GM23338 (cell line): ENCODE measurements at regions not wholly inside any gene's neighbourhood (a gene's known extent, or its start where the extent isn't known, plus 50 kb on each side); places are given as distances from the start of the nearest gene placed in this dataset.

ENCODE experiments used
- CREB1 ChIP-seq: fragments of 250-450 bp; sonication (Bioruptor Pico); IDR thresholded peaks from 2 replicates; pipeline ENCODE4 v1.5.0; 2020; ENCODE audit warnings: low read depth, mild to moderate bottlenecking, moderate library complexity
- ETS1 ChIP-seq: IDR thresholded peaks from 2 replicates; pipeline ENCODE4 v1.6.1; 2016; ENCODE audit warnings: antibody characterized with exemption
- EZH2 ChIP-seq: fragments of 200-600 bp; sonication (generic); IDR thresholded peaks from one replicate; pipeline ENCODE4 v1.8.0; 2017; ENCODE audit warnings: antibody characterized with exemption, mild to moderate bottlenecking, low read depth; ENCODE audit not compliant: unreplicated experiment
- EZH2phosphoT487 ChIP-seq: fragments of 200-600 bp; sonication (generic); IDR thresholded peaks from one replicate; pipeline ENCODE4 v1.8.1; 2018; ENCODE audit warnings: antibody characterized with exemption; ENCODE audit not compliant: unreplicated experiment
- JUNB ChIP-seq: IDR thresholded peaks from one replicate; pipeline ENCODE4 v1.6.1; 2016; ENCODE audit warnings: antibody characterized with exemption; ENCODE audit not compliant: unreplicated experiment
- NANOG ChIP-seq: IDR thresholded peaks from 2 replicates; pipeline ENCODE4 v1.6.1; 2016; ENCODE audit warnings: antibody characterized with exemption, borderline replicate concordance
- POLR2AphosphoS5 ChIP-seq: IDR thresholded peaks from 2 replicates; pipeline ENCODE4 v1.6.1; 2016; ENCODE audit warnings: antibody characterized with exemption, low read depth
- REST ChIP-seq: IDR thresholded peaks from one replicate; pipeline ENCODE4 v1.6.1; 2018; ENCODE audit warnings: antibody characterized with exemption; ENCODE audit not compliant: unreplicated experiment
- STAT1 ChIP-seq: IDR thresholded peaks from one replicate; pipeline ENCODE4 v1.6.1; 2016; ENCODE audit warnings: antibody characterized with exemption; ENCODE audit not compliant: unreplicated experiment
- ZNF114 ChIP-seq: fragments of 250-450 bp; sonication (Bioruptor Pico); IDR thresholded peaks from 2 replicates; pipeline ENCODE4 v1.5.0; 2020; ENCODE audit warnings: mild to moderate bottlenecking, moderate library complexity
- ZNF331 ChIP-seq: fragments of 250-450 bp; sonication (Bioruptor Pico); IDR thresholded peaks from 2 replicates; pipeline ENCODE4 v1.5.0; 2020; ENCODE audit warnings: low read depth, mild to moderate bottlenecking, moderate library complexity
- ZNF462 ChIP-seq: fragments of 250-450 bp; sonication (Bioruptor Pico); IDR thresholded peaks from 2 replicates; pipeline ENCODE4 v1.5.0; 2020; ENCODE audit warnings: mild to moderate bottlenecking, moderate library complexity
- TF ChIP-seq, protein P1 (sequence below), 2 experiments: fragments of 200-600 bp in 1 of 2; sonication (generic) in 1 of 2; conservative IDR thresholded peaks; 2 replicates each; pipeline versions ENCODE4 v1.5.1 to v1.6.1; 2016 to 2017; ENCODE audit warnings: antibody characterized with exemption in 2 of 2, low read depth in 2 of 2, mild to moderate bottlenecking in 2 of 2, moderate library complexity in 1 of 2

- TF ChIP-seq EZH2phosphoT487 (no peak), POLR2AphosphoS5 (no peak), EZH2 (no peak), REST (no peak), ZNF114 (CRISPR knock-in tag) (no peak), CREB1 (CRISPR knock-in tag) (no peak), JUNB (no peak), NANOG (no peak), ZNF331 (CRISPR knock-in tag) (no peak), STAT1 (no peak), ZNF462 (no peak), ETS1 (no peak)
- TF ChIP-seq, protein P1, sequence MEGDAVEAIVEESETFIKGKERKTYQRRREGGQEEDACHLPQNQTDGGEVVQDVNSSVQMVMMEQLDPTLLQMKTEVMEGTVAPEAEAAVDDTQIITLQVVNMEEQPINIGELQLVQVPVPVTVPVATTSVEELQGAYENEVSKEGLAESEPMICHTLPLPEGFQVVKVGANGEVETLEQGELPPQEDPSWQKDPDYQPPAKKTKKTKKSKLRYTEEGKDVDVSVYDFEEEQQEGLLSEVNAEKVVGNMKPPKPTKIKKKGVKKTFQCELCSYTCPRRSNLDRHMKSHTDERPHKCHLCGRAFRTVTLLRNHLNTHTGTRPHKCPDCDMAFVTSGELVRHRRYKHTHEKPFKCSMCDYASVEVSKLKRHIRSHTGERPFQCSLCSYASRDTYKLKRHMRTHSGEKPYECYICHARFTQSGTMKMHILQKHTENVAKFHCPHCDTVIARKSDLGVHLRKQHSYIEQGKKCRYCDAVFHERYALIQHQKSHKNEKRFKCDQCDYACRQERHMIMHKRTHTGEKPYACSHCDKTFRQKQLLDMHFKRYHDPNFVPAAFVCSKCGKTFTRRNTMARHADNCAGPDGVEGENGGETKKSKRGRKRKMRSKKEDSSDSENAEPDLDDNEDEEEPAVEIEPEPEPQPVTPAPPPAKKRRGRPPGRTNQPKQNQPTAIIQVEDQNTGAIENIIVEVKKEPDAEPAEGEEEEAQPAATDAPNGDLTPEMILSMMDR (conservative IDR thresholded peaks at IDR 0.05; ENCODE audit: low read depth in 2 of 2): no peak
Observed at GRCh38 chr9:101791533-101791932, 53.1 kb upstream of the GRIN3A start.
